Right forelimb (tissue), 1 donor: ENCODE measurements at regions not wholly inside any gene's neighbourhood (a gene's known extent, or its start where the extent isn't known, plus 50 kb on each side); places are given as distances from the start of the nearest gene placed in this dataset.
"Not testable (repeated sequence)": the region's sequence is repeated elsewhere in the genome, so short reads cannot be mapped to it uniquely, and the experiment has no call there.

Experiments
- DNase-seq: peaks from one replicate; pipeline ENCODE4 v3.0.0-alpha.2; 2018

DNA sequence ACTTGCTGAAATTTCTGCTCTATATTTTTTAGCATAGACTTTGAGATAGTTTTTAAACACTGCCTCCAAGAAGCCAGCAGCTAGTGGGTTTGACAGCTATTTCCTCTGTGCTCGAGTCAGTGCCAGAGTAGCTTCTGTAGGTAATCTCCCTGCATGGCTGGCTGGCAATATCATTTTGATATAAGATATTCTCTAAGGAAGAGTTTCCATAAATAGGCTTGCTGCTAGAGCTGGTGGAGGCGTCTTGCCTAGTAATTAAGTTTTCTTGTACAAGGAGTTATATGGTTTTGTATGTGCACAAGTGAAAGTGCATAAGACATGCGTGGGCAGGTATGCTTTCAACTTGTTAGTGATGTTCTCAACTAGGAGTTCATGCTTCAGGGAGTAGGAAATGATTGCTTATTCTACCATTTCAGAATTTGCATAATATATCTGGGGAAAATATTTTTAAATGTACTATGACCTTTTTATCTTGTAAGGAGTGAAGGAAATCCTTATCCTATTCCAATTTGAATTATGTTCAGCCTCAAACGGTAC, 74.1 kb upstream of the CCL21 start:
- no peak for DNase-seq

DNA sequence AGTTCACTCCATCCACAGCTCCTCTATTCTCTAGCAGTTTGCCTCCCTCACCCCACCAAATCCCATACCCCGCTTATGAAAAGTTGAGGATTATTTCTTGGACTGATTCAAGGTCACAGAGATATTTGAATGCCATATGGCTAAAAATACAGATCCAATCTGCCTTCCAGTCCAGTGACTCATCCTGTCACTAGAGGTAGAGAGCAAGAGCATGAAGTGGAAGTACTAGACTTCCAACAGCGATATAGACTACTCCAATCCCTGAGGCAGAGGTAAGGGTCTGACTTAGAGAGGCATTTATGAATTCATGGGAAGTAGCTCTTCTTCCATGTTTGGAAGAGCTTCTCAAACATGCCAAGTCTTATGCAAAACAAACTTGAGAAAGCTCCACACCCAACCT, 72.4 kb upstream of the CCL21 start:
- DNase-seq: no peak

GRCh38 chr9:34777666-34778065, 67.7 kb upstream of the CCL21 start:
- DNase-seq: no peak

GRCh38 chr9:34773955-34774354, 64.0 kb upstream of the CCL21 start:
- no peak for DNase-seq

- DNase-seq: no peak
Observed at GRCh38 chr9:34773306-34773910, 63.5 kb upstream of the CCL21 start.

- DNase-seq: no peak
Observed at GRCh38 chr9:34771007-34771406, 61.1 kb upstream of the CCL21 start.

- not testable (repeated sequence) for DNase-seq
Observed at GRCh38 chr9:34767087-34767486, 57.2 kb upstream of the CCL21 start.

GRCh38 chr9:34760196-34761040, 50.5 kb upstream of the CCL21 start:
- not testable (repeated sequence) for DNase-seq
